ENCODE measurements at regions not wholly inside any gene's neighbourhood (a gene's known extent, or its start where the extent isn't known, plus 50 kb on each side); places are given as distances from the start of the nearest gene placed in this dataset.

DNA sequence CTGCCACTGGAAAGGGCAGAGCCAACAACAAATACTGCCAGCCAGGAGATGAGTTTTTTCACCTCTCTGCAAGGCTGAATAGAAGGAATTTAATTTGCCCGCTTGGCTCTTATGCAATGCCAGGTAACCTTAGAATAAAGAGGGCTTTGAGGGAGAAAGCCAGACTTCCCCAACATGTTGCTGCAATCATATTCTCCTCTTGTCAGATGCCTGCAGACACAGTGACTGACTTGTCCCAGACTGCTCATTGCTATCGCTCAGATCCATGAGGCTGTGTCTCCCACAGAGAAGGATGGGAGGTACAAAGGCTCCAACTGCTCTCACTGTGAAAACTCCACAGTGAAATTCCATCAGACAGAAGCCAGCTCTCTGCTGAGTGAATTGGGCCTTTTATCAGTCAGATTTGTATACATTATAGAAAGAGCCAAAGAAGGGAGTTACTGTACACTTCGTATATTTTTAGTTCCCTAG lies 517.0 kb upstream of the ID4 start:
- H3K9ac ChIP-seq (replicated peaks; ENCODE audit: extremely low read depth, insufficient read depth, low read length) = no peak overlapping the region
- BruUV-seq (replicated peaks) = no TSS peak
- intact Hi-C loops (cut with micrococcal nuclease) = no loop called here
- no peaks in the 10 kb centered on the region for H4K20me1 ChIP-seq (replicated peaks; ENCODE audit: control insufficient read depth, extremely low read depth, insufficient read depth, low read length)
- ChIA-PET CTCF (no interaction called here), POLR2A (no interaction called here)
- H3K27me3 ChIP-seq (ENCODE audit: control insufficient read depth in 2 of 2, insufficient read depth in 2 of 2, low read length in 2 of 2) = no peaks in the 10 kb centered on the region
- dilution Hi-C loops (cut with MboI; ENCODE audit: extremely low pct_ligation_motif_present, low sequenced_read_pairs) = no loop called here
- H3K4me3 ChIP-seq (replicated peaks in 1 of 3; ENCODE audit: insufficient read depth in 1 of 3, low read depth in 1 of 3, low read length in 3 of 3) = no peak overlapping the region
- FAIRE-seq (no peak), DNase-seq (ENCODE audit: low read depth, low spot score) (no peak)
- no peaks in the 10 kb centered on the region for H3K9me1 ChIP-seq (replicated peaks; ENCODE audit: control insufficient read depth, extremely low read depth, insufficient read depth, low read length)
- no peak overlapping the region for H3K27ac ChIP-seq (ENCODE audit: insufficient read depth, low read depth, low read length)
- H3K36me3 ChIP-seq (ENCODE audit: control insufficient read depth in 2 of 2, extremely low read depth in 1 of 2, insufficient read depth in 2 of 2, low read length in 2 of 2) = no peaks in the 10 kb centered on the region
- no peak overlapping the region for H2AFZ ChIP-seq (ENCODE audit: low read depth, low read length)
- H3K79me2 ChIP-seq (ENCODE audit: control insufficient read depth, insufficient read depth, low read length) = no peaks in the 10 kb centered on the region
- no peaks in the 10 kb centered on the region for H3K4me1 ChIP-seq (ENCODE audit: control insufficient read depth, extremely low read depth, insufficient read depth, low read length)
- H3K4me2 ChIP-seq (ENCODE audit: insufficient read depth, low read length) = no peak overlapping the region
- TF ChIP-seq GATA2 (IDR thresholded peaks at IDR 0.05; ENCODE audit: insufficient read depth, insufficient read length, low read depth, low read length) (no peak), POLR2A (IDR thresholded peaks at IDR 0.05; ENCODE audit: low read depth, low read length) (no peak), POLR2AphosphoS5 (IDR thresholded peaks at IDR 0.05; ENCODE audit: insufficient read depth, low read depth, low read length) (no peak), MAX (IDR thresholded peaks at IDR 0.05; ENCODE audit: insufficient read depth, insufficient read length) (no peak), CTCF (IDR thresholded peaks at IDR 0.05; ENCODE audit: extremely low read depth in 1 of 2, insufficient read depth in 1 of 2, low read depth in 1 of 2, low read length in 2 of 2) (no peak), JUN (IDR thresholded peaks at IDR 0.05; ENCODE audit: borderline replicate concordance, insufficient read depth, insufficient read length, low read depth) (no peak), MYC (IDR thresholded peaks at IDR 0.05; ENCODE audit: low read depth, low read length) (no peak), EZH2 (IDR thresholded peaks at IDR 0.05; ENCODE audit: borderline replicate concordance, low read depth, low read length, severe bottlenecking) (no peak), FOS (IDR thresholded peaks at IDR 0.05; ENCODE audit: borderline replicate concordance, insufficient read depth, low read length) (no peak)
- H3K9me3 ChIP-seq (replicated peaks; ENCODE audit: control insufficient read depth, insufficient read depth, low read length) = peaks cover 3% of the 10 kb centered on the region

Data from endothelial cell of umbilical vein (primary cell).